ENCODE measurements at regions not wholly inside any gene's neighbourhood (a gene's known extent, or its start where the extent isn't known, plus 50 kb on each side); places are given as distances from the start of the nearest gene placed in this dataset.
"Not testable (repeated sequence)": the region's sequence is repeated elsewhere in the genome, so short reads cannot be mapped to it uniquely, and the experiment has no call there.

- no peak overlapping the region for H3K4me3 ChIP-seq (ENCODE audit: low read depth, low read length)
- no peak overlapping the region for H3K27ac ChIP-seq (ENCODE audit: low read depth, low read length)
- H3K4me1 ChIP-seq (ENCODE audit: control insufficient read depth, insufficient read depth, low read length), result no peaks in the 10 kb centered on the region
- H3K27me3 ChIP-seq (ENCODE audit: control insufficient read depth, insufficient read depth, low read length), result no peaks in the 10 kb centered on the region
- no peaks in the 10 kb centered on the region; the same call in 1 of the 2 replicates for H3K9me3 ChIP-seq (ENCODE audit: control insufficient read depth, insufficient read depth, low read length)
- no peak overlapping the region for H3K9ac ChIP-seq (ENCODE audit: low read depth, low read length)
- no peaks in the 10 kb centered on the region for H3K36me3 ChIP-seq (ENCODE audit: control insufficient read depth, insufficient read depth, low read length)
Measured at GRCh38 chr18:77397617-77398016, 148.0 kb downstream of the GALR1 start.

- Histone ChIP-seq H3K27ac (ENCODE audit: low read depth, low read length) (no peak overlapping the region), H3K4me3 (ENCODE audit: low read depth, low read length) (no peak overlapping the region), H3K4me1 (ENCODE audit: control insufficient read depth, insufficient read depth, low read length) (no peaks in the 10 kb centered on the region), H3K9me3 (ENCODE audit: control insufficient read depth, insufficient read depth, low read length) (no peaks in the 10 kb centered on the region; the same call in 1 of the 2 replicates), H3K27me3 (ENCODE audit: control insufficient read depth, insufficient read depth, low read length) (no peaks in the 10 kb centered on the region), H3K9ac (ENCODE audit: low read depth, low read length) (no peak overlapping the region), H3K36me3 (ENCODE audit: control insufficient read depth, insufficient read depth, low read length) (no peaks in the 10 kb centered on the region)
Measured at GRCh38 chr18:77400561-77400960, 150.9 kb downstream of the GALR1 start.

GRCh38 chr18:77401173-77401572 is 151.5 kb downstream of the GALR1 start:
- Histone ChIP-seq H3K9ac (ENCODE audit: low read depth, low read length) (no peak overlapping the region), H3K27ac (ENCODE audit: low read depth, low read length) (no peak overlapping the region), H3K9me3 (ENCODE audit: control insufficient read depth, insufficient read depth, low read length) (no peaks in the 10 kb centered on the region; the same call in 1 of the 2 replicates), H3K4me1 (ENCODE audit: control insufficient read depth, insufficient read depth, low read length) (no peaks in the 10 kb centered on the region), H3K4me3 (ENCODE audit: low read depth, low read length) (no peak overlapping the region), H3K36me3 (ENCODE audit: control insufficient read depth, insufficient read depth, low read length) (no peaks in the 10 kb centered on the region), H3K27me3 (ENCODE audit: control insufficient read depth, insufficient read depth, low read length) (no peaks in the 10 kb centered on the region)

GRCh38 chr18:77403969-77404535 is 154.4 kb downstream of the GALR1 start:
- Histone ChIP-seq H3K9ac (ENCODE audit: low read depth, low read length) (no peak overlapping the region), H3K27ac (ENCODE audit: low read depth, low read length) (no peak overlapping the region), H3K4me3 (ENCODE audit: low read depth, low read length) (no peak overlapping the region), H3K27me3 (ENCODE audit: control insufficient read depth, insufficient read depth, low read length) (no peaks in the 10 kb centered on the region), H3K36me3 (ENCODE audit: control insufficient read depth, insufficient read depth, low read length) (no peaks in the 10 kb centered on the region), H3K4me1 (ENCODE audit: control insufficient read depth, insufficient read depth, low read length) (no peaks in the 10 kb centered on the region), H3K9me3 (ENCODE audit: control insufficient read depth, insufficient read depth, low read length) (no peaks in the 10 kb centered on the region; the same call in 1 of the 2 replicates)

- Histone ChIP-seq H3K4me1 (ENCODE audit: control insufficient read depth, insufficient read depth, low read length) (no peaks in the 10 kb centered on the region), H3K27ac (ENCODE audit: low read depth, low read length) (no peak overlapping the region), H3K9me3 (ENCODE audit: control insufficient read depth, insufficient read depth, low read length) (no peaks in the 10 kb centered on the region; the same call in 1 of the 2 replicates), H3K9ac (ENCODE audit: low read depth, low read length) (no peak overlapping the region), H3K27me3 (ENCODE audit: control insufficient read depth, insufficient read depth, low read length) (no peaks in the 10 kb centered on the region), H3K4me3 (ENCODE audit: low read depth, low read length) (no peak overlapping the region), H3K36me3 (ENCODE audit: control insufficient read depth, insufficient read depth, low read length) (no peaks in the 10 kb centered on the region)
Measured at GRCh38 chr18:77405096-77405495, 155.4 kb downstream of the GALR1 start.

- no peaks in the 10 kb centered on the region; the same call in 1 of the 2 replicates for H3K9me3 ChIP-seq (ENCODE audit: control insufficient read depth, insufficient read depth, low read length)
- H3K4me1 ChIP-seq (ENCODE audit: control insufficient read depth, insufficient read depth, low read length), result no peaks in the 10 kb centered on the region
- no peak overlapping the region for H3K9ac ChIP-seq (ENCODE audit: low read depth, low read length)
- no peaks in the 10 kb centered on the region for H3K27me3 ChIP-seq (ENCODE audit: control insufficient read depth, insufficient read depth, low read length)
- H3K36me3 ChIP-seq (ENCODE audit: control insufficient read depth, insufficient read depth, low read length), result no peaks in the 10 kb centered on the region
- H3K27ac ChIP-seq (ENCODE audit: low read depth, low read length), result no peak overlapping the region
- H3K4me3 ChIP-seq (ENCODE audit: low read depth, low read length), result no peak overlapping the region
Measured at GRCh38 chr18:77407733-77408132, 158.1 kb downstream of the GALR1 start.

- H3K4me1 ChIP-seq (ENCODE audit: control insufficient read depth, insufficient read depth, low read length); H3K9me3 ChIP-seq (ENCODE audit: control insufficient read depth, insufficient read depth, low read length); H3K36me3 ChIP-seq (ENCODE audit: control insufficient read depth, insufficient read depth, low read length); H3K27me3 ChIP-seq (ENCODE audit: control insufficient read depth, insufficient read depth, low read length): not testable (repeated sequence)
- H3K27ac ChIP-seq (ENCODE audit: low read depth, low read length), result peak overlapping the region; percentile 66
- H3K4me3 ChIP-seq (ENCODE audit: low read depth, low read length), result peak overlapping the region; percentile 56; the same call in 1 of the 2 replicates
- H3K9ac ChIP-seq (ENCODE audit: low read depth, low read length), result peak overlapping the region; percentile 51; the same call in 1 of the 2 replicates
Measured at GRCh38 chr18:77421546-77421945, 171.9 kb downstream of the GALR1 start.

GRCh38 chr18:77422974-77423867 is 173.6 kb downstream of the GALR1 start:
- Histone ChIP-seq H3K9me3 (ENCODE audit: control insufficient read depth, insufficient read depth, low read length) (no peaks in the 10 kb centered on the region), H3K4me1 (ENCODE audit: control insufficient read depth, insufficient read depth, low read length) (peaks cover 10% of the 10 kb centered on the region)

GRCh38 chr18:77433076-77433475 is 183.4 kb downstream of the GALR1 start:
- no peak overlapping the region for H3K4me3 ChIP-seq (ENCODE audit: low read depth, low read length)
- no peak overlapping the region for H3K9ac ChIP-seq (ENCODE audit: low read depth, low read length)
- no peaks in the 10 kb centered on the region for H3K9me3 ChIP-seq (ENCODE audit: control insufficient read depth, insufficient read depth, low read length)
- H3K27ac ChIP-seq (ENCODE audit: low read depth, low read length), result no peak overlapping the region
- H3K4me1 ChIP-seq (ENCODE audit: control insufficient read depth, insufficient read depth, low read length), result 0 out of 2 replicates have a peak, but pooled peaks cover 9% of the 10 kb centered on the region
- H3K36me3 ChIP-seq (ENCODE audit: control insufficient read depth, insufficient read depth, low read length), result no peaks in the 10 kb centered on the region
- no peaks in the 10 kb centered on the region for H3K27me3 ChIP-seq (ENCODE audit: control insufficient read depth, insufficient read depth, low read length)

More at GRCh38 chr18:77422974-77423867, 173.6 kb downstream of the GALR1 start:
- H3K4me3 ChIP-seq (ENCODE audit: low read depth, low read length), result peak overlapping the region; percentile 2; the same call in 1 of the 2 replicates
- H3K36me3 ChIP-seq (ENCODE audit: control insufficient read depth, insufficient read depth, low read length), result no peaks in the 10 kb centered on the region
- H3K9ac ChIP-seq (ENCODE audit: low read depth, low read length), result no peak overlapping the region
- H3K27ac ChIP-seq (ENCODE audit: low read depth, low read length), result no peak overlapping the region
- no peaks in the 10 kb centered on the region for H3K27me3 ChIP-seq (ENCODE audit: control insufficient read depth, insufficient read depth, low read length)

- no peaks in the 10 kb centered on the region for H3K27me3 ChIP-seq (ENCODE audit: control insufficient read depth, insufficient read depth, low read length)
- H3K9ac ChIP-seq (ENCODE audit: low read depth, low read length), result no peak overlapping the region
- H3K4me3 ChIP-seq (ENCODE audit: low read depth, low read length), result no peak overlapping the region
- no peaks in the 10 kb centered on the region for H3K4me1 ChIP-seq (ENCODE audit: control insufficient read depth, insufficient read depth, low read length)
- no peaks in the 10 kb centered on the region for H3K36me3 ChIP-seq (ENCODE audit: control insufficient read depth, insufficient read depth, low read length)
- no peaks in the 10 kb centered on the region for H3K9me3 ChIP-seq (ENCODE audit: control insufficient read depth, insufficient read depth, low read length)
- no peak overlapping the region for H3K27ac ChIP-seq (ENCODE audit: low read depth, low read length)
Measured at GRCh38 chr18:77439888-77440287, 190.2 kb downstream of the GALR1 start.

GRCh38 chr18:77442393-77442792 is 192.7 kb downstream of the GALR1 start:
- Histone ChIP-seq H3K9ac (ENCODE audit: low read depth, low read length) (no peak overlapping the region), H3K27ac (ENCODE audit: low read depth, low read length) (no peak overlapping the region), H3K4me1 (ENCODE audit: control insufficient read depth, insufficient read depth, low read length) (no peaks in the 10 kb centered on the region), H3K36me3 (ENCODE audit: control insufficient read depth, insufficient read depth, low read length) (no peaks in the 10 kb centered on the region), H3K27me3 (ENCODE audit: control insufficient read depth, insufficient read depth, low read length) (no peaks in the 10 kb centered on the region), H3K9me3 (ENCODE audit: control insufficient read depth, insufficient read depth, low read length) (no peaks in the 10 kb centered on the region), H3K4me3 (ENCODE audit: low read depth, low read length) (no peak overlapping the region)

Measured in HUES48 (cell line).